A549 (cell line): ENCODE measurements at regions not wholly inside any gene's neighbourhood (a gene's known extent, or its start where the extent isn't known, plus 50 kb on each side); places are given as distances from the start of the nearest gene placed in this dataset.

Experiments
- ATAC-seq, 2 experiments: fragments of 200-7000 bp in 1 of 2; fragments of >200 bp in 1 of 2; cut with Nextera tagmentation in 1 of 2; cut with Tn5 transposase in 1 of 2; 3 replicates each; pipeline versions ENCODE4 v1.8.0 to v1.9.1; 2018 to 2020; ENCODE audit warnings: mild to moderate bottlenecking in 1 of 2, moderate library complexity in 1 of 2
- CTCF ChIA-PET: fragments of 300-600 bp; sonication (Branson Sonifier 250); formaldehyde crosslinking; extraction: SDS; loops from one replicate; lab custom pipeline; 2021; ENCODE audit warnings: antibody characterized with exemption, inconsistent platforms; lab: Yijun Ruan, JAX
- POLR2A ChIA-PET: fragments of 350-600 bp; formaldehyde crosslinking; extraction: SDS; loops from one replicate; lab custom pipeline; 2021; ENCODE audit warnings: antibody characterized with exemption, inconsistent platforms; lab: Yijun Ruan, JAX
- DNase-seq, 2 experiments: peaks; one replicate each; pipeline versions ENCODE4 v3.0.0 to v3.0.0-alpha.2; 2011 to 2016; ENCODE audit warnings: low read depth in 1 of 2, low spot score in 1 of 2
- FAIRE-seq: peaks from 2 replicates; lab custom pipeline; 2011; peaks lifted over from hg19 to GRCh38; lab: Jason Lieb, UNC
- H3K27ac ChIP-seq, 2 experiments: fragments of >200 bp; sonication (Bioruptor Twin); formaldehyde crosslinking; 3 replicates each; pipeline ENCODE4 v1.5.1; 2016 to 2017
- H3K4me1 ChIP-seq: fragments of >200 bp; sonication (Bioruptor Twin); formaldehyde crosslinking; 3 replicates; pipeline ENCODE4 v1.6.1; 2016
- H3K4me2 ChIP-seq: fragments of >200 bp; sonication (Bioruptor Twin); formaldehyde crosslinking; 3 replicates; pipeline ENCODE4 v1.6.1; 2016
- H3K4me3 ChIP-seq: fragments of >200 bp; sonication (Bioruptor Twin); formaldehyde crosslinking; 3 replicates; pipeline ENCODE4 v1.5.1; 2016
- H3K9me3 ChIP-seq: fragments of >200 bp; sonication (Bioruptor Twin); formaldehyde crosslinking; 3 replicates; pipeline ENCODE4 v1.6.1; 2016
- ATOH8 ChIP-seq: fragments of 250-450 bp; sonication (Bioruptor Pico); IDR thresholded peaks from 2 replicates; pipeline ENCODE4 v1.5.0; 2020; ENCODE audit warnings: low read depth, mild to moderate bottlenecking, moderate library complexity
- CBX8 ChIP-seq: fragments of 200-600 bp; sonication (generic); IDR thresholded peaks from 2 replicates; pipeline ENCODE4 v1.6.1; 2016
- CEBPB ChIP-seq, 2 experiments: fragments of >200 bp in 1 of 2; sonication (Bioruptor Twin) in 1 of 2; formaldehyde crosslinking in 1 of 2; IDR thresholded peaks; 2 replicates each; pipeline ENCODE4 v1.6.1; 2012 to 2016
- CHD2 ChIP-seq: fragments of 150-350 bp; IDR thresholded peaks from 2 replicates; pipeline ENCODE4 v1.6.1; 2014; ENCODE audit warnings: low read length; ENCODE audit not compliant: partially characterized antibody
- CHD4 ChIP-seq: fragments of 200-600 bp; sonication (generic); IDR thresholded peaks from 2 replicates; pipeline ENCODE4 v1.6.1; 2016; ENCODE audit warnings: antibody characterized with exemption, mild to moderate bottlenecking, borderline replicate concordance
- CTCF ChIP-seq: fragments of >200 bp; sonication (Bioruptor Twin); formaldehyde crosslinking; IDR thresholded peaks from 3 replicates; pipeline ENCODE4 v1.5.1; 2016
- E2F6 ChIP-seq: IDR thresholded peaks from 2 replicates; pipeline ENCODE4 v1.6.1; 2012; ENCODE audit warnings: low read depth, borderline replicate concordance
- EHF ChIP-seq: fragments of 250-450 bp; sonication (Bioruptor Pico); IDR thresholded peaks from 2 replicates; pipeline ENCODE4 v1.5.0; 2020; ENCODE audit warnings: mild to moderate bottlenecking
- ESRRA ChIP-seq: fragments of 150-350 bp; IDR thresholded peaks from 2 replicates; pipeline ENCODE4 v1.6.1; 2014; ENCODE audit warnings: mild to moderate bottlenecking, low read length, borderline replicate concordance
- FOXS1 ChIP-seq: fragments of 250-450 bp; sonication (Bioruptor Pico); IDR thresholded peaks from 2 replicates; pipeline ENCODE4 v1.5.0; 2020; ENCODE audit warnings: mild to moderate bottlenecking, moderate library complexity
- GATA3 ChIP-seq: IDR thresholded peaks from 2 replicates; pipeline ENCODE4 v1.6.1; 2012; ENCODE audit warnings: borderline replicate concordance
- HEYL ChIP-seq: fragments of 250-450 bp; sonication (Bioruptor Pico); IDR thresholded peaks from 2 replicates; pipeline ENCODE4 v1.8.0; 2021; ENCODE audit warnings: mild to moderate bottlenecking, moderate library complexity
- HOXB13 ChIP-seq: fragments of 250-450 bp; sonication (Bioruptor Pico); IDR thresholded peaks from 2 replicates; pipeline ENCODE4 v1.5.0; 2020; ENCODE audit warnings: low read depth, mild to moderate bottlenecking, moderate library complexity
- HOXB5 ChIP-seq: fragments of 250-450 bp; sonication (Bioruptor Pico); IDR thresholded peaks from 2 replicates; pipeline ENCODE4 v1.5.0; 2020; ENCODE audit warnings: mild to moderate bottlenecking, moderate library complexity
- KDM1A ChIP-seq: fragments of 200-600 bp; sonication (generic); IDR thresholded peaks from 2 replicates; pipeline ENCODE4 v1.6.1; 2016; ENCODE audit warnings: low read depth, mild to moderate bottlenecking
- KDM5A ChIP-seq: fragments of 200-600 bp; sonication (generic); IDR thresholded peaks from 2 replicates; pipeline ENCODE4 v1.6.1; 2016; ENCODE audit warnings: antibody characterized with exemption, mild to moderate bottlenecking
- MAFK ChIP-seq: fragments of 450-650 bp; IDR thresholded peaks from 2 replicates; pipeline ENCODE4 v1.6.1; 2014; ENCODE audit not compliant: partially characterized antibody
- MYC ChIP-seq: IDR thresholded peaks from 2 replicates; pipeline ENCODE4 v1.6.1; 2012; ENCODE audit warnings: mild to moderate bottlenecking, inconsistent platforms, low read length, improper control_type of control experiment, borderline replicate concordance
- NFE2L2 ChIP-seq: fragments of 150-350 bp; conservative IDR thresholded peaks from 2 replicates; pipeline ENCODE4 v1.6.1; 2014; ENCODE audit warnings: low read length
- PBX3 ChIP-seq: IDR thresholded peaks from 2 replicates; pipeline ENCODE4 v1.6.1; 2012
- PHF8 ChIP-seq: fragments of 200-600 bp; sonication (generic); IDR thresholded peaks from 2 replicates; pipeline ENCODE4 v1.6.1; 2016; ENCODE audit warnings: low read depth, mild to moderate bottlenecking, antibody characterized with exemption, moderate library complexity, borderline replicate concordance
- POLR2A ChIP-seq: IDR thresholded peaks from 2 replicates; pipeline ENCODE4 v1.6.1; 2012; ENCODE audit warnings: mild to moderate bottlenecking, low read length
- RARB ChIP-seq: fragments of 250-450 bp; sonication (Bioruptor Pico); IDR thresholded peaks from 2 replicates; pipeline ENCODE4 v1.8.0; 2021; ENCODE audit warnings: mild to moderate bottlenecking, moderate library complexity
- SMC3 ChIP-seq: fragments of >200 bp; sonication (Bioruptor Twin); formaldehyde crosslinking; IDR thresholded peaks from 3 replicates; pipeline ENCODE4 v1.6.1; 2018; ENCODE audit warnings: inconsistent platforms
- ZFP36 ChIP-seq: fragments of 450-650 bp; IDR thresholded peaks from 2 replicates; pipeline ENCODE4 v1.6.1; 2014; ENCODE audit warnings: borderline replicate concordance; ENCODE audit not compliant: partially characterized antibody
- ZSCAN20 ChIP-seq: fragments of 250-450 bp; sonication (Bioruptor Pico); IDR thresholded peaks from 2 replicates; pipeline ENCODE4 v1.8.0; 2022; ENCODE audit warnings: mild to moderate bottlenecking, moderate library complexity
- WGBS: methylation state at CpG from one replicate; pipeline ENCODE4 v1.1.6; 2017; ENCODE audit errors: missing lambda C conversion rate; 5-methylcytosine and 5-hydroxymethylcytosine counted together

- TF ChIP-seq MYC: no peak
- TF ChIP-seq MAFK: no peak
- TF ChIP-seq, all 56 proteins: peak for 0
Measured at GRCh38 chr3:96214941-96215340, 599.5 kb upstream of the EPHA6 start (continued).

GRCh38 chr3:96225494-96225893, 588.9 kb upstream of the EPHA6 start:
- FAIRE-seq: no peak
- DNase-seq: no peak

GRCh38 chr3:96233679-96234078, 580.7 kb upstream of the EPHA6 start:
- H3K4me3 ChIP-seq: no peak overlapping the region
- no peaks in the 10 kb centered on the region for H3K4me1 ChIP-seq
- TF ChIP-seq PBX3: no peak
- peak; percentile 92 for TF ChIP-seq MAFK
- FAIRE-seq (no peak), ATAC-seq (no peak), DNase-seq (no peak)
- no peak overlapping the region for H3K27ac ChIP-seq
- no peaks in the 10 kb centered on the region for H3K9me3 ChIP-seq
- POLR2A ChIA-PET: no interaction called here
- 3% methylated on average over 1 of the region's 1 CpG for WGBS
- CTCF ChIA-PET: no interaction called here
- H3K4me2 ChIP-seq: no peak overlapping the region

More at GRCh38 chr3:96225494-96225893, 588.9 kb upstream of the EPHA6 start:
- CTCF ChIA-PET: no interaction called here
- Histone ChIP-seq H3K27ac (no peak overlapping the region), H3K4me1 (no peaks in the 10 kb centered on the region), H3K4me2 (no peak overlapping the region), H3K9me3 (no peaks in the 10 kb centered on the region), H3K4me3 (no peak overlapping the region)
- ATAC-seq: no peak
- no peak for TF ChIP-seq ATOH8
- no peak for TF ChIP-seq RARB
- no peak for TF ChIP-seq CBX8
- no peak for TF ChIP-seq CTCF
- TF ChIP-seq CHD2: no peak
- no peak for TF ChIP-seq ZFP36
- no peak for TF ChIP-seq POLR2A
- TF ChIP-seq PBX3: no peak
- TF ChIP-seq FOXS1: no peak
- POLR2A ChIA-PET: no interaction called here
- WGBS: 54% methylated on average over 5 of the region's 5 CpGs

- TF ChIP-seq SMC3 (no peak), KDM5A (no peak), CHD2 (no peak), RARB (no peak), ESRRA (no peak), HEYL (CRISPR knock-in tag) (no peak), NFE2L2 (no peak), CHD4 (no peak), PHF8 (no peak), HOXB5 (CRISPR knock-in tag) (no peak), ZSCAN20 (CRISPR knock-in tag) (no peak), CTCF (no peak), KDM1A (no peak), EHF (no peak), HOXB13 (no peak), E2F6 (no peak), GATA3 (no peak), FOXS1 (no peak), CEBPB (IDR thresholded peaks at IDR 0.05) (no peak)
- no peak overlapping the region for H3K27ac ChIP-seq
- DNase-seq (no peak), ATAC-seq (no peak), FAIRE-seq (no peak)
- H3K4me1 ChIP-seq: no peaks in the 10 kb centered on the region
- no peak overlapping the region for H3K4me3 ChIP-seq
- ChIA-PET CTCF (no interaction called here), POLR2A (no interaction called here)
- WGBS: 5% methylated on average over 2 of the region's 2 CpGs
- no peak overlapping the region for H3K4me2 ChIP-seq
- H3K9me3 ChIP-seq: no peaks in the 10 kb centered on the region
Measured at GRCh38 chr3:96236522-96236921, 577.9 kb upstream of the EPHA6 start.
